Sigmoid colon (tissue), 6 donors: ENCODE measurements at regions not wholly inside any gene's neighbourhood (a gene's known extent, or its start where the extent isn't known, plus 50 kb on each side); places are given as distances from the start of the nearest gene placed in this dataset.

Experiments
- DNase-seq: peaks from one replicate; pipeline ENCODE4 v3.0.0-alpha.2; 2019
- H3K27ac ChIP-seq, 4 donors: fragments of 200-600 bp; sonication (generic); one replicate each; pipeline ENCODE4 v1.5.1; 2016 to 2019; ENCODE audit warnings: mild to moderate bottlenecking in 1 of 4
- H3K27me3 ChIP-seq, 3 donors: fragments of 200-600 bp; sonication (generic); one replicate each; pipeline ENCODE4 v1.5.1; 2019; ENCODE audit warnings: mild to moderate bottlenecking in 1 of 3
- H3K36me3 ChIP-seq, 4 donors: fragments of 200-600 bp; sonication (generic); one replicate each; pipeline ENCODE4 v1.5.1; 2016 to 2019
- H3K4me1 ChIP-seq, 4 donors: fragments of 200-600 bp; sonication (generic); one replicate each; pipeline ENCODE4 v1.5.1; 2017 to 2019
- H3K4me3 ChIP-seq, 4 donors: fragments of 200-600 bp; sonication (generic); one replicate each; pipeline ENCODE4 v1.5.1; 2017 to 2019; ENCODE audit warnings: mild to moderate bottlenecking in 2 of 4, moderate library complexity in 1 of 4
- H3K9me3 ChIP-seq, 4 donors: fragments of 200-600 bp in 3 of 4; sonication (generic) in 3 of 4; one replicate each; pipeline versions ENCODE4 v1.5.1 to v1.6.1; 2013 to 2019
- CTCF ChIP-seq, 4 experiments: fragments of 450-650 bp in 3 of 4; fragments of 200-600 bp in 1 of 4; IDR thresholded peaks; one replicate each; pipeline ENCODE4 v1.5.1; 2016 to 2019; ENCODE audit warnings: antibody characterized with exemption in 4 of 4, mild to moderate bottlenecking in 3 of 4, moderate library complexity in 2 of 4
- EP300 ChIP-seq, 4 donors: sonication (generic); formaldehyde crosslinking; IDR thresholded peaks; one replicate each; pipeline ENCODE4 v1.6.1; 2017; ENCODE audit warnings: antibody characterized with exemption in 4 of 4
- POLR2A ChIP-seq, 2 donors: fragments of 450-650 bp; IDR thresholded peaks; one replicate each; pipeline ENCODE4 v1.6.1; 2016; ENCODE audit warnings: antibody characterized with exemption in 2 of 2, mild to moderate bottlenecking in 2 of 2, moderate library complexity in 2 of 2
- POLR2AphosphoS5 ChIP-seq, 4 donors: sonication (generic); formaldehyde crosslinking; IDR thresholded peaks; one replicate each; pipeline ENCODE4 v1.6.1; 2017; ENCODE audit warnings: antibody characterized with exemption in 4 of 4
- WGBS, 2 donors: extraction: QIAGEN DNeasy Blood & Tissue Kit; methylation state at CpG; one replicate each; pipeline ENCODE4 v1.1.7; 2013; 5-methylcytosine and 5-hydroxymethylcytosine counted together
- intact Hi-C: fragments of 100-400 bp; cut with DNase I; formaldehyde crosslinking; loops from one replicate; pipeline ENCODE4 v1.15.1; 2023
- donor health status: healthy with polysubstance abuse.
- donor health status: healthy.

GRCh38 chr4:7121866-7122653 is 54.2 kb upstream of the GRPEL1 start:
- no peaks in the 10 kb centered on the region for H3K27me3 ChIP-seq
- no peak for TF ChIP-seq POLR2AphosphoS5 (IDR thresholded peaks at IDR 0.05)
- TF ChIP-seq POLR2A (IDR thresholded peaks at IDR 0.05) = no peak
- TF ChIP-seq EP300 (IDR thresholded peaks at IDR 0.05) = no peak
- TF ChIP-seq CTCF (IDR thresholded peaks at IDR 0.05) = no peak
- no peaks in the 10 kb centered on the region for H3K36me3 ChIP-seq
- intact Hi-C loops = no loop called here
- no peaks in the 10 kb centered on the region for H3K9me3 ChIP-seq
- WGBS, 2 donors = 80 to 85% methylated on average over 24 of the region's 24 CpGs
- DNase-seq = no peak
- H3K27ac ChIP-seq = no peak overlapping the region
- H3K4me3 ChIP-seq = no peak overlapping the region
- peaks cover 0 to 6% (median 0%) of the 10 kb centered on the region in 4 donors for H3K4me1 ChIP-seq

- H3K4me1 ChIP-seq = peaks cover 0 to 6% (median 0%) of the 10 kb centered on the region in 4 donors
- 78 to 86% methylated on average over 15 of the region's 15 CpGs for WGBS, 2 donors
- no peaks in the 10 kb centered on the region for H3K36me3 ChIP-seq
- intact Hi-C loops = no loop called here
- no peak overlapping the region for H3K27ac ChIP-seq
- H3K27me3 ChIP-seq = no peaks in the 10 kb centered on the region
- H3K4me3 ChIP-seq = no peak overlapping the region
- no peak for DNase-seq
- no peaks in the 10 kb centered on the region for H3K9me3 ChIP-seq
- TF ChIP-seq POLR2A (IDR thresholded peaks at IDR 0.05) = no peak
These were observed 53.3 kb upstream of the GRPEL1 start for GRCh38 chr4:7121174-7121573.

- no peaks in the 10 kb centered on the region for H3K36me3 ChIP-seq
- no peak overlapping the region for H3K27ac ChIP-seq
- H3K4me3 ChIP-seq = no peak overlapping the region
- no peaks in the 10 kb centered on the region for H3K9me3 ChIP-seq
- TF ChIP-seq POLR2A (IDR thresholded peaks at IDR 0.05) (no peak), CTCF (IDR thresholded peaks at IDR 0.05) (no peak), POLR2AphosphoS5 (IDR thresholded peaks at IDR 0.05) (no peak), EP300 (IDR thresholded peaks at IDR 0.05) (no peak)
- DNase-seq = no peak
- no peaks in the 10 kb centered on the region for H3K27me3 ChIP-seq
- H3K4me1 ChIP-seq = peaks cover 0 to 6% (median 0%) of the 10 kb centered on the region in 4 donors
- WGBS, 2 donors = 81 to 87% methylated on average over 8 of the region's 8 CpGs
- intact Hi-C loops = no loop called here
These were observed 52.5 kb upstream of the GRPEL1 start for GRCh38 chr4:7120341-7120740.

- intact Hi-C loops = no loop called here
- no peaks in the 10 kb centered on the region for H3K36me3 ChIP-seq
- WGBS, 2 donors = 87% methylated on average over 2 of the region's 2 CpGs
- no peaks in the 10 kb centered on the region for H3K27me3 ChIP-seq
- H3K4me3 ChIP-seq = no peak overlapping the region
- TF ChIP-seq EP300 (IDR thresholded peaks at IDR 0.05) (no peak), POLR2AphosphoS5 (IDR thresholded peaks at IDR 0.05) (no peak), CTCF (IDR thresholded peaks at IDR 0.05) (no peak), POLR2A (IDR thresholded peaks at IDR 0.05) (no peak)
- H3K4me1 ChIP-seq = no peaks in the 10 kb centered on the region
- no peak overlapping the region for H3K27ac ChIP-seq
- no peak for DNase-seq
- no peaks in the 10 kb centered on the region for H3K9me3 ChIP-seq
These were observed 50.4 kb upstream of the GRPEL1 start for GRCh38 chr4:7118013-7118832.
